K562 (cell line): ENCODE measurements at regions not wholly inside any gene's neighbourhood (a gene's known extent, or its start where the extent isn't known, plus 50 kb on each side); places are given as distances from the start of the nearest gene placed in this dataset.

ENCODE experiments used
- DDX20 ChIP-seq: fragments of 450-650 bp; IDR thresholded peaks from 2 replicates; pipeline ENCODE4 v1.6.1; 2016; ENCODE audit warnings: missing genetic modification characterization, low read depth, mild to moderate bottlenecking, missing compliant biosample characterization, moderate library complexity
- HDAC8 ChIP-seq: fragments of 450-650 bp; IDR thresholded peaks from 2 replicates; pipeline ENCODE4 v1.6.1; 2016; ENCODE audit warnings: mild to moderate bottlenecking, missing genetic modification characterization, moderate library complexity, missing compliant biosample characterization
- IFI16 ChIP-seq: fragments of 250-450 bp; sonication (Bioruptor Pico); IDR thresholded peaks from 2 replicates; pipeline ENCODE4 v2.1.2; 2022; ENCODE audit warnings: mild to moderate bottlenecking, inconsistent platforms
- NFIC ChIP-seq: fragments of 450-650 bp; IDR thresholded peaks from 2 replicates; pipeline ENCODE4 v1.6.1; 2017; ENCODE audit warnings: mild to moderate bottlenecking, inconsistent platforms
- NR2C1 ChIP-seq, 2 experiments: fragments of 450-650 bp; IDR thresholded peaks; 2 replicates each; pipeline ENCODE4 v1.6.1; 2017; ENCODE audit warnings: mild to moderate bottlenecking in 2 of 2, antibody characterized with exemption in 1 of 2, inconsistent platforms in 1 of 2, missing compliant biosample characterization in 1 of 2, missing genetic modification characterization in 1 of 2
- SREBF2 ChIP-seq: sonication (generic); formaldehyde crosslinking; IDR thresholded peaks from 2 replicates; pipeline ENCODE4 v1.4.0; 2020; ENCODE audit warnings: mild to moderate bottlenecking, missing genetic modification reagents
- ZBTB26 ChIP-seq: fragments of 450-650 bp; formaldehyde crosslinking; IDR thresholded peaks from 2 replicates; pipeline ENCODE4 v1.4.0; 2022; ENCODE audit warnings: missing genetic modification characterization
- ZNF347 ChIP-seq: fragments of 450-650 bp; formaldehyde crosslinking; IDR thresholded peaks from 2 replicates; pipeline ENCODE4 v1.4.0; 2020; ENCODE audit warnings: low read depth, mild to moderate bottlenecking, moderate library complexity
- ZNF589 ChIP-seq: fragments of 200-800 bp; sonication (Bioruptor generic); IDR thresholded peaks from 2 replicates; pipeline ENCODE4 v1.6.1; 2016; ENCODE audit warnings: low read depth, missing genetic modification characterization, missing compliant biosample characterization
- TF ChIP-seq, protein P1 (sequence below): fragments of 250-450 bp; sonication (Bioruptor Pico); IDR thresholded peaks from 2 replicates; pipeline ENCODE4 v1.8.0; 2022; ENCODE audit warnings: moderate library complexity, mild to moderate bottlenecking, inconsistent platforms
- TF ChIP-seq, protein P2 (sequence below): fragments of 450-650 bp; IDR thresholded peaks from 2 replicates; pipeline ENCODE4 v1.6.1; 2016
- TF ChIP-seq, protein P3 (sequence below): IDR thresholded peaks from 2 replicates; pipeline ENCODE4 v1.6.1; 2011; ENCODE audit not compliant: insufficient read length; ENCODE audit errors: extremely low read depth
- TF ChIP-seq, protein P4 (sequence below): fragments of 250-450 bp; sonication (Bioruptor Pico); IDR thresholded peaks from 2 replicates; pipeline ENCODE4 v1.8.0; 2022; ENCODE audit warnings: moderate library complexity, mild to moderate bottlenecking, inconsistent platforms

DNA sequence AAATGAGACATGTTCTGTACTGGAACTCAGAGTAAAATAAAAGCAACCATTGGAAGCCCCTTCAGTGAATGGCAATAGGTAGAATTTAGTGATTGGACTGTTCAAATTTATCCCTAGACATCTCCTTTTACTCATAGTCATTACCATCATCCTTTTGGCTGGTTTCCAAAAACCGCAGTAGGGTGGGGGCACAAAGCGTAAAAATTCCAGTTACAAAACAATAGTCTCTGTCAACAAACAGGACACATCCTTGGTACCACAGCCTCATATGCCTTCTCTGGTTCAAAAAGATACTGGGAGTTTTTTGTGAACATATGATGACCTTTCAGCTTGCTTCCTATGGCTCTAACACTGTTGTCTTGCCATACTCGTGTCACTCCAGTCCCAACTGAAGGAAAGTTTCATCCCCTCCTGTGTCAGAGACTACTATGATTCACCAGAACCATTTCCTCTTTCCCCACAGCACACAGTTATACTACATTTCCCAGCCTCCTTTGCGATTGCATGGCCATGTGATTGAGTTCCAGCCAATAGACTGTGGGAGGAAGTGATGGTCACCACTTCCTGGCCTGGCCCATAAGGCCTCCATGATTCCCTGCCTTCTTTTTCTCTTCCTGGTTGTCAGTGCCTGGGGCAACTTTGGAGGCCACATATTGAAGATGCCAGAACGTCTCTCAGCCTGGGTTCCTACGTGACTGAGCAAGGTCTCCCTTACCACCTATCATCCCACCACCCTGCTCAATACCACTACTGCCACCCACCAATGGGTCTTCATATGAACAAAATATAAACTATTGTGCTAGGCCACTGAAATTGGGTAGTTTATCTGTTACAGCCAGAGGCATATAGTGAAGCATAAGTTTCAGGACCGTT, 162.4 kb downstream of the ID4 start (continued):
- TF ChIP-seq NR2C1 (IDR thresholded peaks at IDR 0.05) (0 out of 2 replicates have a peak, but pooled peaks have one; percentile 11), NR2C1 (tag; IDR thresholded peaks at IDR 0.05) (peak; percentile 69), HDAC8 (peak; percentile 78), SREBF2 (CRISPR knock-in tag) (no peak), ZNF347 (CRISPR knock-in tag) (no peak), NFIC (peak; percentile 93), ZBTB26 (CRISPR knock-in tag) (0 out of 2 replicates have a peak, but pooled peaks have one; percentile 45), IFI16 (CRISPR knock-in tag) (no peak), DDX20 (tag) (peak; percentile 80), ZNF589 (CRISPR knock-in tag) (peak; percentile 90)
- TF ChIP-seq, protein P1, sequence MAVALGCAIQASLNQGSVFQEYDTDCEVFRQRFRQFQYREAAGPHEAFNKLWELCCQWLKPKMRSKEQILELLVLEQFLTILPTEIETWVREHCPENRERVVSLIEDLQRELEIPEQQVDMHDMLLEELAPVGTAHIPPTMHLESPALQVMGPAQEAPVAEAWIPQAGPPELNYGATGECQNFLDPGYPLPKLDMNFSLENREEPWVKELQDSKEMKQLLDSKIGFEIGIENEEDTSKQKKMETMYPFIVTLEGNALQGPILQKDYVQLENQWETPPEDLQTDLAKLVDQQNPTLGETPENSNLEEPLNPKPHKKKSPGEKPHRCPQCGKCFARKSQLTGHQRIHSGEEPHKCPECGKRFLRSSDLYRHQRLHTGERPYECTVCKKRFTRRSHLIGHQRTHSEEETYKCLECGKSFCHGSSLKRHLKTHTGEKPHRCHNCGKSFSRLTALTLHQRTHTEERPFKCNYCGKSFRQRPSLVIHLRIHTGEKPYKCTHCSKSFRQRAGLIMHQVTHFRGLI (CRISPR knock-in tag) = peak; percentile 81
- TF ChIP-seq, protein P2, sequence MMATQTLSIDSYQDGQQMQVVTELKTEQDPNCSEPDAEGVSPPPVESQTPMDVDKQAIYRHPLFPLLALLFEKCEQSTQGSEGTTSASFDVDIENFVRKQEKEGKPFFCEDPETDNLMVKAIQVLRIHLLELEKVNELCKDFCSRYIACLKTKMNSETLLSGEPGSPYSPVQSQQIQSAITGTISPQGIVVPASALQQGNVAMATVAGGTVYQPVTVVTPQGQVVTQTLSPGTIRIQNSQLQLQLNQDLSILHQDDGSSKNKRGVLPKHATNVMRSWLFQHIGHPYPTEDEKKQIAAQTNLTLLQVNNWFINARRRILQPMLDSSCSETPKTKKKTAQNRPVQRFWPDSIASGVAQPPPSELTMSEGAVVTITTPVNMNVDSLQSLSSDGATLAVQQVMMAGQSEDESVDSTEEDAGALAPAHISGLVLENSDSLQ = peak; percentile 38
- TF ChIP-seq, protein P3, sequence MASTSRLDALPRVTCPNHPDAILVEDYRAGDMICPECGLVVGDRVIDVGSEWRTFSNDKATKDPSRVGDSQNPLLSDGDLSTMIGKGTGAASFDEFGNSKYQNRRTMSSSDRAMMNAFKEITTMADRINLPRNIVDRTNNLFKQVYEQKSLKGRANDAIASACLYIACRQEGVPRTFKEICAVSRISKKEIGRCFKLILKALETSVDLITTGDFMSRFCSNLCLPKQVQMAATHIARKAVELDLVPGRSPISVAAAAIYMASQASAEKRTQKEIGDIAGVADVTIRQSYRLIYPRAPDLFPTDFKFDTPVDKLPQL = no peak
- TF ChIP-seq, protein P4, sequence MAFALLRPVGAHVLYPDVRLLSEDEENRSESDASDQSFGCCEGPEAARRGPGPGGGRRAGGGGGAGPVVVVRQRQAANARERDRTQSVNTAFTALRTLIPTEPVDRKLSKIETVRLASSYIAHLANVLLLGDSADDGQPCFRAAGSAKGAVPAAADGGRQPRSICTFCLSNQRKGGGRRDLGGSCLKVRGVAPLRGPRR = peak; percentile 50; the same call in 1 of the 2 replicates
